Rectal smooth muscle tissue (tissue), 1 donor: ENCODE measurements at regions not wholly inside any gene's neighbourhood (a gene's known extent, or its start where the extent isn't known, plus 50 kb on each side); places are given as distances from the start of the nearest gene placed in this dataset.

Source experiments
- H3K27ac ChIP-seq: one replicate; pipeline ENCODE4 v1.7.0; 2013; ENCODE audit warnings: low read depth, low read length, inconsistent platforms
- H3K27me3 ChIP-seq: one replicate; pipeline ENCODE4 v1.7.0; 2013; ENCODE audit warnings: low read length; ENCODE audit not compliant: control insufficient read depth, insufficient read depth
- H3K36me3 ChIP-seq: one replicate; pipeline ENCODE4 v1.7.0; 2013; ENCODE audit warnings: low read length; ENCODE audit not compliant: control insufficient read depth, insufficient read depth
- H3K4me1 ChIP-seq: one replicate; pipeline ENCODE4 v1.7.0; 2013; ENCODE audit warnings: low read length; ENCODE audit not compliant: control insufficient read depth, insufficient read depth
- H3K4me3 ChIP-seq: one replicate; pipeline ENCODE4 v1.7.0; 2013; ENCODE audit warnings: low read length
- H3K9ac ChIP-seq: one replicate; pipeline ENCODE4 v1.7.0; 2013; ENCODE audit warnings: low read length

- Histone ChIP-seq H3K27ac (no peak overlapping the region), H3K4me1 (no peaks in the 10 kb centered on the region), H3K4me3 (no peak overlapping the region), H3K36me3 (no peaks in the 10 kb centered on the region), H3K27me3 (no peaks in the 10 kb centered on the region), H3K9ac (no peak overlapping the region)
Observed at GRCh38 chr10:78139341-78139740, 105.7 kb downstream of the RPS24 start.

GRCh38 chr10:78140066-78140630 is 106.5 kb downstream of the RPS24 start:
- H3K9ac ChIP-seq: no peak overlapping the region
- H3K4me1 ChIP-seq: no peaks in the 10 kb centered on the region
- no peak overlapping the region for H3K4me3 ChIP-seq
- no peak overlapping the region for H3K27ac ChIP-seq
- H3K36me3 ChIP-seq: no peaks in the 10 kb centered on the region
- no peaks in the 10 kb centered on the region for H3K27me3 ChIP-seq

GRCh38 chr10:78143576-78143975 is 109.9 kb downstream of the RPS24 start:
- H3K36me3 ChIP-seq: no peaks in the 10 kb centered on the region
- no peak overlapping the region for H3K4me3 ChIP-seq
- H3K9ac ChIP-seq: no peak overlapping the region
- no peak overlapping the region for H3K27ac ChIP-seq
- no peaks in the 10 kb centered on the region for H3K27me3 ChIP-seq
- H3K4me1 ChIP-seq: no peaks in the 10 kb centered on the region

GRCh38 chr10:78146200-78146599 is 112.5 kb downstream of the RPS24 start:
- H3K27me3 ChIP-seq: no peaks in the 10 kb centered on the region
- no peak overlapping the region for H3K9ac ChIP-seq
- H3K36me3 ChIP-seq: no peaks in the 10 kb centered on the region
- H3K27ac ChIP-seq: no peak overlapping the region
- H3K4me1 ChIP-seq: no peaks in the 10 kb centered on the region
- no peak overlapping the region for H3K4me3 ChIP-seq

- Histone ChIP-seq H3K36me3 (no peaks in the 10 kb centered on the region), H3K4me3 (no peak overlapping the region), H3K4me1 (no peaks in the 10 kb centered on the region), H3K9ac (no peak overlapping the region), H3K27me3 (no peaks in the 10 kb centered on the region), H3K27ac (no peak overlapping the region)
Observed at GRCh38 chr10:78147202-78147601, 113.5 kb downstream of the RPS24 start.

- H3K27me3 ChIP-seq: no peaks in the 10 kb centered on the region
- no peaks in the 10 kb centered on the region for H3K4me1 ChIP-seq
- H3K9ac ChIP-seq: no peak overlapping the region
- no peaks in the 10 kb centered on the region for H3K36me3 ChIP-seq
- H3K4me3 ChIP-seq: no peak overlapping the region
- H3K27ac ChIP-seq: no peak overlapping the region
Observed at GRCh38 chr10:78148216-78148960, 114.7 kb downstream of the RPS24 start.

GRCh38 chr10:78148961-78149612 is 115.4 kb downstream of the RPS24 start:
- Histone ChIP-seq H3K4me3 (no peak overlapping the region), H3K4me1 (no peaks in the 10 kb centered on the region), H3K36me3 (no peaks in the 10 kb centered on the region), H3K27me3 (no peaks in the 10 kb centered on the region), H3K27ac (no peak overlapping the region), H3K9ac (no peak overlapping the region)

GRCh38 chr10:78150756-78151155 is 117.1 kb downstream of the RPS24 start:
- no peak overlapping the region for H3K27ac ChIP-seq
- H3K36me3 ChIP-seq: no peaks in the 10 kb centered on the region
- no peak overlapping the region for H3K4me3 ChIP-seq
- H3K9ac ChIP-seq: no peak overlapping the region
- H3K27me3 ChIP-seq: no peaks in the 10 kb centered on the region
- H3K4me1 ChIP-seq: no peaks in the 10 kb centered on the region

GRCh38 chr10:78155722-78156121 is 122.1 kb downstream of the RPS24 start:
- Histone ChIP-seq H3K27me3 (no peaks in the 10 kb centered on the region), H3K4me1 (no peaks in the 10 kb centered on the region), H3K36me3 (no peaks in the 10 kb centered on the region), H3K27ac (no peak overlapping the region), H3K4me3 (no peak overlapping the region), H3K9ac (no peak overlapping the region)

GRCh38 chr10:78160591-78160990 is 126.9 kb downstream of the RPS24 start:
- no peaks in the 10 kb centered on the region for H3K4me1 ChIP-seq
- no peak overlapping the region for H3K27ac ChIP-seq
- H3K9ac ChIP-seq: no peak overlapping the region
- H3K4me3 ChIP-seq: no peak overlapping the region
- no peaks in the 10 kb centered on the region for H3K36me3 ChIP-seq
- no peaks in the 10 kb centered on the region for H3K27me3 ChIP-seq

GRCh38 chr10:78162853-78163252 is 129.2 kb downstream of the RPS24 start:
- Histone ChIP-seq H3K4me3 (no peak overlapping the region), H3K27me3 (no peaks in the 10 kb centered on the region), H3K27ac (no peak overlapping the region), H3K36me3 (no peaks in the 10 kb centered on the region), H3K9ac (no peak overlapping the region), H3K4me1 (no peaks in the 10 kb centered on the region)

- Histone ChIP-seq H3K9ac (no peak overlapping the region), H3K27me3 (no peaks in the 10 kb centered on the region), H3K4me3 (no peak overlapping the region), H3K4me1 (no peaks in the 10 kb centered on the region), H3K36me3 (no peaks in the 10 kb centered on the region), H3K27ac (no peak overlapping the region)
Observed at GRCh38 chr10:78164702-78165101, 131.0 kb downstream of the RPS24 start.

GRCh38 chr10:78165172-78165571 is 131.5 kb downstream of the RPS24 start:
- no peaks in the 10 kb centered on the region for H3K27me3 ChIP-seq
- no peaks in the 10 kb centered on the region for H3K4me1 ChIP-seq
- H3K36me3 ChIP-seq: no peaks in the 10 kb centered on the region
- no peak overlapping the region for H3K27ac ChIP-seq
- H3K4me3 ChIP-seq: no peak overlapping the region
- H3K9ac ChIP-seq: no peak overlapping the region
